HL-60 (cell line): ENCODE measurements at regions not wholly inside any gene's neighbourhood (a gene's known extent, or its start where the extent isn't known, plus 50 kb on each side); places are given as distances from the start of the nearest gene placed in this dataset.

Experiments
- DNase-seq, 2 experiments: peaks; one replicate each; pipeline ENCODE4 v3.0.0-alpha.2; 2010 to 2020; ENCODE audit warnings: low read depth in 1 of 2, low spot score in 1 of 2
- H3K27ac ChIP-seq: fragments of 250-450 bp; sonication (Bioruptor Pico); replicated peaks from 2 replicates; pipeline ENCODE4 v1.5.1; 2020; ENCODE audit warnings: mild to moderate bottlenecking, moderate library complexity
- H3K27me3 ChIP-seq: fragments of 250-450 bp; sonication (Bioruptor Pico); 2 replicates; pipeline ENCODE4 v1.5.1; 2021; ENCODE audit warnings: mild to moderate bottlenecking, moderate library complexity; ENCODE audit not compliant: insufficient read depth, poor library complexity, severe bottlenecking
- H3K4me3 ChIP-seq: replicated peaks from 2 replicates; pipeline ENCODE4 v1.5.1; 2011; ENCODE audit warnings: mild to moderate bottlenecking, control low read depth, low read length; ENCODE audit not compliant: insufficient read depth
- CTCF ChIP-seq: IDR thresholded peaks from one replicate; pipeline ENCODE4 v1.5.1; 2011; ENCODE audit warnings: low read length, control low read depth, inconsistent platforms; ENCODE audit not compliant: insufficient read depth
- GABPA ChIP-seq: IDR thresholded peaks from 2 replicates; pipeline ENCODE4 v1.6.1; 2012; ENCODE audit warnings: low read depth
- POLR2AphosphoS5 ChIP-seq: IDR thresholded peaks from 2 replicates; pipeline ENCODE4 v1.6.1; 2012; ENCODE audit warnings: low read depth
- REST ChIP-seq: IDR thresholded peaks from 2 replicates; pipeline ENCODE4 v1.6.1; 2012; ENCODE audit warnings: low read depth; ENCODE audit not compliant: insufficient replicate concordance
- SPI1 ChIP-seq: IDR thresholded peaks from 2 replicates; pipeline ENCODE4 v1.6.1; 2012; ENCODE audit warnings: low read depth, mild to moderate bottlenecking, borderline replicate concordance

- Histone ChIP-seq H3K27me3 (peaks cover 2% of the 10 kb centered on the region), H3K4me3 (no peak overlapping the region), H3K27ac (no peak overlapping the region)
- no peak for DNase-seq
- TF ChIP-seq GABPA = no peak
- no peak for TF ChIP-seq POLR2AphosphoS5
- TF ChIP-seq SPI1 = no peak
- no peak for TF ChIP-seq REST
- TF ChIP-seq CTCF = no peak
These were observed 455.6 kb downstream of the BUD13 start for GRCh38 chr11:116317212-116317611.

- Histone ChIP-seq H3K27ac (no peak overlapping the region), H3K27me3 (peaks cover 2% of the 10 kb centered on the region), H3K4me3 (no peak overlapping the region)
- DNase-seq = no peak
- TF ChIP-seq SPI1 = no peak
- no peak for TF ChIP-seq REST
- no peak for TF ChIP-seq CTCF
- TF ChIP-seq GABPA = no peak
- no peak for TF ChIP-seq POLR2AphosphoS5
These were observed 458.8 kb downstream of the BUD13 start for GRCh38 chr11:116314006-116314405.

- no peak for DNase-seq
These were observed 460.0 kb downstream of the BUD13 start for GRCh38 chr11:116312570-116313391.

More at GRCh38 chr11:116312570-116313391, 460.0 kb downstream of the BUD13 start:
- Histone ChIP-seq H3K27me3 (peaks cover 2% of the 10 kb centered on the region), H3K27ac (no peak overlapping the region), H3K4me3 (no peak overlapping the region)
- no peak for TF ChIP-seq POLR2AphosphoS5
- no peak for TF ChIP-seq CTCF
- TF ChIP-seq REST = no peak
- no peak for TF ChIP-seq GABPA
- no peak for TF ChIP-seq SPI1
